HG03135 (cell line): ENCODE measurements at regions not wholly inside any gene's neighbourhood (a gene's known extent, or its start where the extent isn't known, plus 50 kb on each side); places are given as distances from the start of the nearest gene placed in this dataset.
"Not testable (repeated sequence)": the region's sequence is repeated elsewhere in the genome, so short reads cannot be mapped to it uniquely, and the experiment has no call there.

Experiments
- ATAC-seq: cut with Tn5 transposase; IDR thresholded peaks from one replicate; pipeline ENCODE4 v1.9.1; 2021; ENCODE audit warnings: mild to moderate bottlenecking, moderate library complexity; ENCODE audit not compliant: unreplicated experiment

DNA sequence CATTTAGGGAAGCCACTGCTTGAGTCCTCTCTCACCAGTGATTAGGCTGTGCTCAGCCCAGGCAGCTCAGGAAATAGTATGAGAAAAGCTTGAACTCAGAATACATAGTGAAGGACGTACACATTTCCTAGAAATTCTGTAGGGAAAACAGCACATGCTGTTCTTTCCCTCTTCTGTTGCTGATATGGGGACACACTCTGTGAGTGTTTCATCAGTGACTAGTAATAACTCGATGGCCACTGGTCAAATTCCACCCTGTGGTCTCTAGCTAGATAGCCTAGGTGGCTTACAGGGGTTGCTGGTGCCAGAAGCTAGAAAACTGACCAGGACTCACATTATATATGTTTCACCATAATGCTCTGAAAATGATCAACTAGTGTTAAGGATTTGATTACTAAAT lies 259.8 kb upstream of the SOX4 start:
- ATAC-seq: no peak

DNA sequence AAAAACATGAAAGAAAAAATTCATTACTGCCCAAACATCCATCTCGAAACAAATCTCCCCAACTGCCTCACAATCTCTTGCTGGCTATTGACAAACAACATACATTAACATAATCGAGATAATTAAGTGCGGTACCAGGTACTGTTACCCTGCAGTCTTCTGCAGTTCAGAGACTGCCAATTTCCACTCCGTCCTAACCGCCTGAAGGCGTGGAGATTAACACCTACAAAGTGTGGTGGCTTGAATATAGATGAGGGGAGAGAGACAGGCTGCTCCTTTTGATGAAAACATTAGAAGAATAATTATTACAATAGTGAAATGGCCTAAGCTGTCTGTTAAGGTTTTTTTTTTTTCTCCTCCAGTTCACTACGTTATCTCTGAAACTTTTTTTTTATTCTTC lies 258.9 kb upstream of the SOX4 start:
- no peak for ATAC-seq

- ATAC-seq: no peak
Measured at GRCh38 chr6:21335591-21335990, 258.0 kb upstream of the SOX4 start.

GRCh38 chr6:21337263-21337662 lies 256.3 kb upstream of the SOX4 start:
- no peak for ATAC-seq

- no peak for ATAC-seq
Measured at GRCh38 chr6:21340573-21340972, 253.0 kb upstream of the SOX4 start.

- no peak for ATAC-seq
Measured at GRCh38 chr6:21341910-21342309, 251.6 kb upstream of the SOX4 start.

DNA sequence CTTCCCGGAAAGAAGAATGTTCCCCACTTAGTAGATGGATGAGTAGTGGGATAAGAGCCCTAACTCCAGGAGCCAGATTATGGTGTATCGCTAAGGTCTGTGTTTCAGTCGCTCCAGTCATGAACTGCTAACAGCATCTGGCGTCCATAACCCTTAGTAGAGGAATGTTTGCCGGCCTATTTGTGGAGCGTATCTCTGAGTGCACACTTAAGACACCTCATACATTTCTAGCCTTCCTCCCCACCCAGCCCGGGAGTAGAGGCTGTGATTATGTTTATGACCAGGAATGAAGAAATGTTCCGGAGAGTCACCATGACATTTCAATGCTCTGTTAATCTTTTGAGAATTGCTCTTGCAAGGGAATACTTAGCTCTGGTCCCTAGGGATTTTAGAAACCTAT lies 251.1 kb upstream of the SOX4 start:
- ATAC-seq: no peak

- ATAC-seq: not testable (repeated sequence)
Measured at GRCh38 chr6:21345704-21346103, 247.8 kb upstream of the SOX4 start.

GRCh38 chr6:21348146-21348503 lies 245.4 kb upstream of the SOX4 start:
- ATAC-seq: no peak

DNA sequence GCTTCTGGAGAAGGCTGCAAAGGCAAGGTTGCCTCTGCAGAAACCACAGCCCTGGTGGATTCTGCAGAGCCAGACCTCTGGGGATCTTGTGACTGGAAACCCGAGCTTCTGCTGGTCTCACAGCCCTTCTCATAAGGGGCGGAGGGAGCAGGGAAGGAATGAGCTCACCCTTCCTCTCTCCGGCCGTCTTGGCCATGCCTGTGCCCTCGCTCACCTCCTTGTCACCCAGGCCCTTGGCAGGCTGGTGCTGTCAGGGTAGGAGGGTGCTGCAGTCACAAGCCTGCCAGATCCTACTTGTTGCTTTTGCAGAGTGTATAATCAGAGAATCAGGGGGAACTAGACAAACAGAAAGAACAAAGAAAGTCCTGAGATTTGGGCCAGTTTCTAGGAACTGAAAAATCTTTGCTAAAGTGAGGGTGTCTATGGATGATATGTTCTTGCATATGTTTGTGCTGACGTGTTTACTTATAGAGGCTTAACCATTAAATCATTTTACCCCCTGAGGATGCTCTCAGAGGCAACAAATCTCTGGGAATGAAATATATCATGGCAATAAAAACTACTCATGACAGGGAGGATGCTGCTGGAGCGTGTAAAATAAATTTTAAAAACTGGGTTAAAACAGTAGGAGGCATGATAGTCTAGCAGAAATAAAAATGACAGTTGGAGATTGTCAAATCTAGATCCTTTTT lies 244.9 kb upstream of the SOX4 start:
- ATAC-seq: no peak

GRCh38 chr6:21349834-21350233 lies 243.7 kb upstream of the SOX4 start:
- ATAC-seq: no peak

- ATAC-seq: no peak
Measured at GRCh38 chr6:21350926-21351325, 242.6 kb upstream of the SOX4 start.

- ATAC-seq: no peak
Measured at GRCh38 chr6:21352131-21352530, 241.4 kb upstream of the SOX4 start.

DNA sequence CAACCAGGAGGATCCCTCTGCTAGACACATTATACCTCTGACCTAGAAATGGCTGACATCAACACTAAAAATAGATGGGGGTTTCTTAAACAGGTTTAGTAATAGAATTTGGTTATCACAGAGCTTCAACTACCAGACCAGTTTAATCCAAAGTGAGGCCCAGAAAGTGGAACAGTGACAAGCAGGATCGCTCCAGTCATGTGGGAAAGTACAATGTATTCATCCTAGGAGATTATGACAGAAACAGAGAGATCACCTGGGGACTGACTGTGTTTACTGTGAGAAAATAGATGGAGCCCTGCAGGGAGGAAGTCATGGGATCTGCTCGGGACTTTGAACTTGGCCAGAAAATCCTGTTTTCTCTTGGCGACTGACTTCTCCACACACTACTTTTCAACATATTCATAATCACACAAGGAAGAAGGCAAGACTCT lies 238.7 kb upstream of the SOX4 start:
- no peak for ATAC-seq

DNA sequence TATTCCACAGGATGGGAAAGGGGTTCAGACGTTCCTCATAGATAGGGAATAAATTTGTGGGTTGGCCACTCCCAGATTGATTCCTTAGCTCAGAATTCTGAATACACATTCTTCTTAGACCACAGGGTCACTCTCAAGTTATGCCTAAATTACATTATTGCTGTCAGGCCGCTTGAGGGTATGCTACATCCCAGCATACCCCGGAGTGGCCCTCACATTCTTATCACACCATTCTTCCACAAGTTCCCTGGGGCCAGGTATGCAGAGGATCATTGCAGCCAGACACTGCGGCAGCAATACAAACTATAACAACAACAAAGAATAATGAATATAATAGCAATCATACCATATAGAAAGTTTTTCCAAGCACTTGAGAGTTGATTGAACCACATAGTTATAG lies 237.9 kb upstream of the SOX4 start:
- no peak for ATAC-seq

- ATAC-seq: no peak
Measured at GRCh38 chr6:21357262-21357661, 236.3 kb upstream of the SOX4 start.

DNA sequence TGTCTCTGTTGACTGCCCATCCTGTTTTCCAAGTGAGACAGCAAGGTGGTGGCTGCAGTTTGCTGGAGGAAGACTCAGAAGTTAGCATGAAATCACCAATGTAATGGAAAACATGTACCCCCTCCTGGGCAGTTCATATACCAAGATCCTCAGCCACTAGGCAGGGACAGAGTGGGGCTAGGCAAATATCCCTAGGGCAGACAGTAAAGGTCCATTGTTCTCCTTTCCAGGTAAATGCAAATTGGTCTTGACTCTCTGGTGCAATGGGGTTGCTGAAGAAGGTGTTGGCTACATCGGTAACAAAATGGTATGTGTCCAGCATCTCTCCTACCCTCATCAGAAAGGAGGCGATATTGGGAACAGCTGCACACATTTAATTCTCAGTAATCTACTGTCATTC lies 233.6 kb upstream of the SOX4 start:
- ATAC-seq: no peak

DNA sequence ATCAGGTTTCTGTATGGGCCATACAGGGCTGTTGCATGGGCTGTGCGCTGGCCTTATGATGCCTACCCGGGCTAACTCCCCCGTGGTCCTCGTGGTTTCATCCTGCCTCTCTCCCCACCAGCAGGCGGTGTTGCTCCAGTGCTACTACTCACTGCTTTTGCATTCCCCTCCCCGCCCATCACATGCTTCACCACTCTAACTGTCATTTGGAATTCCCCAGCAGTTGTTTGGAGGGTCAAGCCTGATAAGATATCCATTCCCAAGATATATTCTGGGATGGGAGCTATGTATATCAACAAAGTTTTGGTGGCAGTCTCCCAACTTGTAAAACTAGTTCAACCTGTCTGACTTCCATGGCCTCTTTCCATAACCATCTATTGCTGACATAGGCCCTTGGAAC lies 233.2 kb upstream of the SOX4 start:
- no peak for ATAC-seq

- no peak for ATAC-seq
Measured at GRCh38 chr6:21367148-21367547, 226.4 kb upstream of the SOX4 start.

GRCh38 chr6:21367649-21368154 lies 225.8 kb upstream of the SOX4 start:
- ATAC-seq: no peak

DNA sequence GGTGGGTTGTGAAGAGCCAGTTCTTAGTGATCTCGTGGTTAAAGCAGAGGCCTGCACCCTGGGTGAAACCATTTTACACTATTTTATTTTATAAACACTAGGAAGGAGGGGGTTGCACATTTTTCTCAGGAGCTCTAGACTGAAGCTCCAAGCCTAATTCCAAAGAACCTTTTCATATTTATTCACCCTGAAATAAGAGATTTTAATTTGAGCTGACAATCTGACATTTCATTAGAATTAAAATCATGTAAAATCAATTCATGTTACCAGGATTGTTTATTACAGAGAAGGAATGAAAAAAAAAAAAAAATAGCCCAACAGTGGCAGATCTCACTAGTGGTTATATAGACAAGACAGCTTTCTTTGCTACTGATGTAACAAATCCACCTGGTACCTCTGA lies 222.5 kb upstream of the SOX4 start:
- no peak for ATAC-seq

- ATAC-seq: no peak
Measured at GRCh38 chr6:21371676-21372171, 221.8 kb upstream of the SOX4 start.
